A549 (cell line): ENCODE measurements at regions not wholly inside any gene's neighbourhood (a gene's known extent, or its start where the extent isn't known, plus 50 kb on each side); places are given as distances from the start of the nearest gene placed in this dataset.

Experiments used
- ATAC-seq, 2 experiments: fragments of 200-7000 bp in 1 of 2; fragments of >200 bp in 1 of 2; cut with Nextera tagmentation in 1 of 2; cut with Tn5 transposase in 1 of 2; 3 replicates each; pipeline versions ENCODE4 v1.8.0 to v1.9.1; 2018 to 2020; ENCODE audit warnings: mild to moderate bottlenecking in 1 of 2, moderate library complexity in 1 of 2
- CTCF ChIA-PET: fragments of 300-600 bp; sonication (Branson Sonifier 250); formaldehyde crosslinking; extraction: SDS; loops from one replicate; lab custom pipeline; 2021; ENCODE audit warnings: antibody characterized with exemption, inconsistent platforms; lab: Yijun Ruan, JAX
- POLR2A ChIA-PET: fragments of 350-600 bp; formaldehyde crosslinking; extraction: SDS; loops from one replicate; lab custom pipeline; 2021; ENCODE audit warnings: antibody characterized with exemption, inconsistent platforms; lab: Yijun Ruan, JAX
- DNase-seq, 2 experiments: peaks; one replicate each; pipeline versions ENCODE4 v3.0.0 to v3.0.0-alpha.2; 2011 to 2016; ENCODE audit warnings: low read depth in 1 of 2, low spot score in 1 of 2
- FAIRE-seq: peaks from 2 replicates; lab custom pipeline; 2011; peaks lifted over from hg19 to GRCh38; lab: Jason Lieb, UNC
- H3K27ac ChIP-seq, 2 experiments: fragments of >200 bp; sonication (Bioruptor Twin); formaldehyde crosslinking; 3 replicates each; pipeline ENCODE4 v1.5.1; 2016 to 2017
- H3K4me1 ChIP-seq: fragments of >200 bp; sonication (Bioruptor Twin); formaldehyde crosslinking; 3 replicates; pipeline ENCODE4 v1.6.1; 2016
- H3K4me2 ChIP-seq: fragments of >200 bp; sonication (Bioruptor Twin); formaldehyde crosslinking; 3 replicates; pipeline ENCODE4 v1.6.1; 2016
- H3K4me3 ChIP-seq: fragments of >200 bp; sonication (Bioruptor Twin); formaldehyde crosslinking; 3 replicates; pipeline ENCODE4 v1.5.1; 2016
- H3K9me3 ChIP-seq: fragments of >200 bp; sonication (Bioruptor Twin); formaldehyde crosslinking; 3 replicates; pipeline ENCODE4 v1.6.1; 2016
- ATOH8 ChIP-seq: fragments of 250-450 bp; sonication (Bioruptor Pico); IDR thresholded peaks from 2 replicates; pipeline ENCODE4 v1.5.0; 2020; ENCODE audit warnings: low read depth, mild to moderate bottlenecking, moderate library complexity
- BCL3 ChIP-seq: fragments of >200 bp; sonication (Bioruptor Twin); formaldehyde crosslinking; IDR thresholded peaks from 3 replicates; pipeline ENCODE4 v1.6.1; 2016
- BHLHE40 ChIP-seq: IDR thresholded peaks from 2 replicates; pipeline ENCODE4 v1.6.1; 2012; ENCODE audit warnings: low read depth, low read length, inconsistent platforms
- CBX2 ChIP-seq: fragments of 200-600 bp; sonication (generic); IDR thresholded peaks from 2 replicates; pipeline ENCODE4 v1.6.1; 2016; ENCODE audit warnings: low read depth, mild to moderate bottlenecking, borderline replicate concordance
- CEBPB ChIP-seq, 2 experiments: fragments of >200 bp in 1 of 2; sonication (Bioruptor Twin) in 1 of 2; formaldehyde crosslinking in 1 of 2; IDR thresholded peaks; 2 replicates each; pipeline ENCODE4 v1.6.1; 2012 to 2016
- CHD2 ChIP-seq: fragments of 150-350 bp; IDR thresholded peaks from 2 replicates; pipeline ENCODE4 v1.6.1; 2014; ENCODE audit warnings: low read length; ENCODE audit not compliant: partially characterized antibody
- E2F6 ChIP-seq: IDR thresholded peaks from 2 replicates; pipeline ENCODE4 v1.6.1; 2012; ENCODE audit warnings: low read depth, borderline replicate concordance
- EHF ChIP-seq: fragments of 250-450 bp; sonication (Bioruptor Pico); IDR thresholded peaks from 2 replicates; pipeline ENCODE4 v1.5.0; 2020; ENCODE audit warnings: mild to moderate bottlenecking
- ELK1 ChIP-seq: fragments of 150-350 bp; IDR thresholded peaks from 2 replicates; pipeline ENCODE4 v1.6.1; 2014; ENCODE audit warnings: low read depth, mild to moderate bottlenecking, low read length
- EP300 ChIP-seq, 2 experiments: fragments of >200 bp; sonication (Bioruptor Twin); formaldehyde crosslinking; IDR thresholded peaks; 2 replicates in 1 of 2; 3 replicates in 1 of 2; pipeline ENCODE4 v1.6.1; 2016 to 2017
- ESRRA ChIP-seq: fragments of 150-350 bp; IDR thresholded peaks from 2 replicates; pipeline ENCODE4 v1.6.1; 2014; ENCODE audit warnings: mild to moderate bottlenecking, low read length, borderline replicate concordance
- FOSB ChIP-seq: fragments of 250-450 bp; sonication (Bioruptor Pico); IDR thresholded peaks from 2 replicates; pipeline ENCODE4 v1.5.0; 2020; ENCODE audit warnings: mild to moderate bottlenecking, moderate library complexity
- FOSL2 ChIP-seq, 2 experiments: fragments of 450-650 bp in 1 of 2; fragments of >200 bp in 1 of 2; sonication (Bioruptor Twin) in 1 of 2; formaldehyde crosslinking; IDR thresholded peaks; 2 replicates each; pipeline versions ENCODE4 v1.5.0 to v1.6.1; 2016 to 2020; ENCODE audit warnings: mild to moderate bottlenecking in 1 of 2, moderate library complexity in 1 of 2
- HES2 ChIP-seq: fragments of >200 bp; sonication (Bioruptor Twin); formaldehyde crosslinking; IDR thresholded peaks from 2 replicates; pipeline ENCODE4 v1.6.1; 2016
- HEYL ChIP-seq: fragments of 250-450 bp; sonication (Bioruptor Pico); IDR thresholded peaks from 2 replicates; pipeline ENCODE4 v1.8.0; 2021; ENCODE audit warnings: mild to moderate bottlenecking, moderate library complexity
- HOXB5 ChIP-seq: fragments of 250-450 bp; sonication (Bioruptor Pico); IDR thresholded peaks from 2 replicates; pipeline ENCODE4 v1.5.0; 2020; ENCODE audit warnings: mild to moderate bottlenecking, moderate library complexity
- JUN ChIP-seq, 2 experiments: fragments of >200 bp; sonication (Bioruptor Twin); formaldehyde crosslinking; IDR thresholded peaks; 2 replicates in 1 of 2; 3 replicates in 1 of 2; pipeline ENCODE4 v1.6.1; 2016 to 2017
- KDM5A ChIP-seq: fragments of 200-600 bp; sonication (generic); IDR thresholded peaks from 2 replicates; pipeline ENCODE4 v1.6.1; 2016; ENCODE audit warnings: antibody characterized with exemption, mild to moderate bottlenecking
- MAX ChIP-seq: IDR thresholded peaks from 2 replicates; pipeline ENCODE4 v1.6.1; 2012
- MAZ ChIP-seq: fragments of 150-350 bp; IDR thresholded peaks from 2 replicates; pipeline ENCODE4 v1.6.1; 2014; ENCODE audit warnings: antibody characterized with exemption, low read depth, low read length, borderline replicate concordance
- MYC ChIP-seq: IDR thresholded peaks from 2 replicates; pipeline ENCODE4 v1.6.1; 2012; ENCODE audit warnings: mild to moderate bottlenecking, inconsistent platforms, low read length, improper control_type of control experiment, borderline replicate concordance
- PHF8 ChIP-seq: fragments of 200-600 bp; sonication (generic); IDR thresholded peaks from 2 replicates; pipeline ENCODE4 v1.6.1; 2016; ENCODE audit warnings: low read depth, mild to moderate bottlenecking, antibody characterized with exemption, moderate library complexity, borderline replicate concordance
- POLR2AphosphoS2 ChIP-seq: conservative IDR thresholded peaks from 2 replicates; pipeline ENCODE4 v1.6.1; 2012; ENCODE audit warnings: low read length, improper control_type of control experiment, inconsistent platforms
- TP53 ChIP-seq: fragments of 250-450 bp; sonication (Bioruptor Pico); IDR thresholded peaks from 2 replicates; pipeline ENCODE4 v1.5.0; 2021; ENCODE audit warnings: mild to moderate bottlenecking, moderate library complexity
- USF2 ChIP-seq: fragments of 450-650 bp; IDR thresholded peaks from 2 replicates; pipeline ENCODE4 v1.6.1; 2014; ENCODE audit warnings: antibody characterized with exemption
- ZC3H11A ChIP-seq: fragments of 450-650 bp; IDR thresholded peaks from 2 replicates; pipeline ENCODE4 v1.6.1; 2014; ENCODE audit warnings: antibody characterized with exemption, mild to moderate bottlenecking
- ZFP36 ChIP-seq: fragments of 450-650 bp; IDR thresholded peaks from 2 replicates; pipeline ENCODE4 v1.6.1; 2014; ENCODE audit warnings: borderline replicate concordance; ENCODE audit not compliant: partially characterized antibody
- WGBS: methylation state at CpG from one replicate; pipeline ENCODE4 v1.1.6; 2017; ENCODE audit errors: missing lambda C conversion rate; 5-methylcytosine and 5-hydroxymethylcytosine counted together

GRCh38 chr3:19002606-19003005 lies 145.7 kb upstream of the KCNH8 start:
- no peak overlapping the region for H3K27ac ChIP-seq
- no peaks in the 10 kb centered on the region for H3K4me1 ChIP-seq
- no peak for ATAC-seq
- H3K9me3 ChIP-seq: no peaks in the 10 kb centered on the region
- ChIA-PET POLR2A (no interaction called here), CTCF (no interaction called here)
- no peak for FAIRE-seq
- 2% methylated on average over 1 of the region's 1 CpG for WGBS
- TF ChIP-seq ZFP36: no peak
- no peak for TF ChIP-seq HOXB5 (CRISPR knock-in tag)
- no peak for TF ChIP-seq MYC
- no peak for TF ChIP-seq PHF8
- no peak for TF ChIP-seq MAX
- no peak for TF ChIP-seq EHF
- TF ChIP-seq ESRRA: no peak
- no peak for TF ChIP-seq POLR2AphosphoS2
- TF ChIP-seq CHD2: no peak
- no peak for TF ChIP-seq EP300 (IDR thresholded peaks at IDR 0.05)
- no peak for TF ChIP-seq E2F6
- TF ChIP-seq ZC3H11A: no peak
- TF ChIP-seq ELK1: no peak
- TF ChIP-seq MAZ: no peak
- no peak for TF ChIP-seq HES2
- TF ChIP-seq TP53 (CRISPR knock-in tag): no peak
- TF ChIP-seq KDM5A: no peak
- no peak overlapping the region for H3K4me2 ChIP-seq
- H3K4me3 ChIP-seq: no peak overlapping the region
- DNase-seq: no peak

- FAIRE-seq: no peak
- Histone ChIP-seq H3K4me3 (no peak overlapping the region), H3K4me2 (no peak overlapping the region), H3K9me3 (no peaks in the 10 kb centered on the region), H3K27ac (no peak overlapping the region), H3K4me1 (no peaks in the 10 kb centered on the region)
- ChIA-PET POLR2A (no interaction called here), CTCF (no interaction called here)
- WGBS: under 1% methylated on average over 4 of the region's 4 CpGs
- DNase-seq: no peak
- TF ChIP-seq ATOH8 (CRISPR knock-in tag) (no peak), BCL3 (no peak), FOSB (CRISPR knock-in tag) (no peak), JUN (IDR thresholded peaks at IDR 0.05) (no peak), HEYL (CRISPR knock-in tag) (no peak), BHLHE40 (no peak)
- no peak for ATAC-seq
Measured at GRCh38 chr3:18998069-18998468, 150.2 kb upstream of the KCNH8 start.

- no peak for TF ChIP-seq USF2
- TF ChIP-seq ESRRA: no peak
- no peak for TF ChIP-seq BHLHE40
- TF ChIP-seq FOSL2 (IDR thresholded peaks at IDR 0.05): no peak
- TF ChIP-seq FOSL2 (CRISPR knock-in tag; IDR thresholded peaks at IDR 0.05): no peak
- TF ChIP-seq POLR2AphosphoS2: no peak
- no peak for TF ChIP-seq CEBPB (IDR thresholded peaks at IDR 0.05)
- TF ChIP-seq PHF8: no peak
- no peak for TF ChIP-seq TP53 (CRISPR knock-in tag)
- TF ChIP-seq CBX2: no peak
- no peak for FAIRE-seq
- POLR2A ChIA-PET: no interaction called here
Measured at GRCh38 chr3:18992709-18993108, 155.6 kb upstream of the KCNH8 start.

More at GRCh38 chr3:18992709-18993108, 155.6 kb upstream of the KCNH8 start:
- Histone ChIP-seq H3K9me3 (no peaks in the 10 kb centered on the region), H3K4me3 (no peak overlapping the region), H3K27ac (no peak overlapping the region), H3K4me1 (no peaks in the 10 kb centered on the region), H3K4me2 (no peak overlapping the region)
- ATAC-seq: no peak
- CTCF ChIA-PET: no interaction called here
- no peak for DNase-seq
- WGBS: 3% methylated on average over 1 of the region's 1 CpG
